ENCODE measurements at regions not wholly inside any gene's neighbourhood (a gene's known extent, or its start where the extent isn't known, plus 50 kb on each side); places are given as distances from the start of the nearest gene placed in this dataset.

DNA sequence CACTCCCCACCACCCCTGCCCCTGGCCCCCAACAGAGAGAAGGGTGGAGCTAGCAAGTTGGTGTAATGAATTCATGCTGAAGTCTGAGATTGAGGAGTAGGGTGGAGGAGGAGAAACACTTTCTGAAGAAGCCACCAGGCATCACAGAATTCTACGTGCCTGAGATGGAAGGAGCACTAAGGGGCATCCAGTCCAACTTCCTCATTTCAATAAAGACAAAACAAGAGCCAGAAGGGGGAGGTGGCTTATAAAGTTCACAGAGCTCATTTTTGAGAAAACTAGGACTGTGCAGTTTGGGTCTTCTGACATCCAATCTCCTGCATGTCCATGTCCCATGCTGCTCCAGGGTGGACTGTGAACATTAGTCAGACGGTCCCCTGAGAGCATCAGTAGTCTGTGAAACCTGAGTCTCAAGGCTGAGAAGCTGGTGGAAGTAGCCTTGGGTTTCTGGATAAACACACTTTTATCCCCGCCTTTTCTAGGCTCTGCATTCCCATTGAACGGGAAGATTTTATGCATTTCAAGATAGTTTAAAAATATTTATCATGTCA, 77.7 kb downstream of the TRIM43 start:
- TF ChIP-seq POLR2A (IDR thresholded peaks at IDR 0.05; ENCODE audit: low read depth, low read length) (no peak), CTCF (conservative IDR thresholded peaks at IDR 0.05; ENCODE audit: low read depth, low read length) (no peak), BHLHE40 (IDR thresholded peaks at IDR 0.05; ENCODE audit: low read depth, low read length) (no peak), FOS (IDR thresholded peaks at IDR 0.05; ENCODE audit: low read depth, low read length) (no peak), CEBPB (IDR thresholded peaks at IDR 0.05; ENCODE audit: low read depth, low read length) (no peak)
- TF ChIP-seq, protein P1, sequence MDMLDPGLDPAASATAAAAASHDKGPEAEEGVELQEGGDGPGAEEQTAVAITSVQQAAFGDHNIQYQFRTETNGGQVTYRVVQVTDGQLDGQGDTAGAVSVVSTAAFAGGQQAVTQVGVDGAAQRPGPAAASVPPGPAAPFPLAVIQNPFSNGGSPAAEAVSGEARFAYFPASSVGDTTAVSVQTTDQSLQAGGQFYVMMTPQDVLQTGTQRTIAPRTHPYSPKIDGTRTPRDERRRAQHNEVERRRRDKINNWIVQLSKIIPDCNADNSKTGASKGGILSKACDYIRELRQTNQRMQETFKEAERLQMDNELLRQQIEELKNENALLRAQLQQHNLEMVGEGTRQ (IDR thresholded peaks at IDR 0.05; ENCODE audit: low read depth, low read length): no peak
